ENCODE measurements at regions not wholly inside any gene's neighbourhood (a gene's known extent, or its start where the extent isn't known, plus 50 kb on each side); places are given as distances from the start of the nearest gene placed in this dataset.

DNA sequence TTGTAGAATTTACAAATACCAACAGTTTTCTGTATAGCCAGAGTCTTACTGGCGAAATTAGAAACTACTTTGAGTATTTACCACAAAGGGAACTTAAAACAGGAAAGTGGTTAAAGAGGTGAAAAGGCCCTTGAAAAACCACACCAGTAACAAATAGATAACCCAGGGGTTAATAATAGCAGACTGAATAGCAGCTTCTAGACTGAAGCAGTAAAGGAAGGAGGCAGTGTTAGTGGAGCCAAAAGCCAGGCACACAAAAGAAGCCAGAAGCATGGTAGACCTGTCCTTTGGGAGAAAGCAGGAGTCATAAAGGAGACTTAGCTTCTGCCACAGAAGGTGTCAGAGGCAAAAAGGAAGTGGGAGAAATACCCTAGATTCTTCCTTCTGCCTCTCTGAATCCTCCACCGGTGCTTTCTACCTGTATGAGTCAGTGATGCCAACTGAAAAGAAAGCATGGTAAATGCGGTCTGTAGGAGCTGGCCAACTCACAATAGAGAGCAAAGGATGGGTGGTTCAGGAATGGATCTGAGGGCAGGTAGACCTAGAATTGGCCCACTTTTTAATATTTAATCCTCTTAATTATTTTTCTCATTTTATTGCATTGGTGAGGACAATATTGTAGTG lies 97.3 kb downstream of the ARL6IP6 start:
- Histone ChIP-seq H3K4me1 (ENCODE audit: control insufficient read depth in 4 of 4, insufficient read depth in 4 of 4, low read length in 3 of 4) (no peaks in the 10 kb centered on the region), H3K9ac (ENCODE audit: low read depth in 1 of 2, low read length in 2 of 2) (no peak overlapping the region), H3K9me3 (ENCODE audit: control insufficient read depth in 4 of 4, low read length in 3 of 4) (peaks cover 0 to 2% (median 0%) of the 10 kb centered on the region in 4 donors), H3K36me3 (ENCODE audit: control insufficient read depth in 4 of 4, insufficient read depth in 3 of 4, low read depth in 1 of 4, low read length in 3 of 4) (no peaks in the 10 kb centered on the region), H3K4me3 (ENCODE audit: low read depth in 1 of 3, low read length in 3 of 3) (no peak overlapping the region), H3K27ac (ENCODE audit: low read depth in 1 of 2, low read length in 2 of 2) (no peak overlapping the region), H3K27me3 (ENCODE audit: control insufficient read depth in 4 of 4, insufficient read depth in 4 of 4, low read length in 3 of 4) (peaks cover 0 to 1% (median 0%) of the 10 kb centered on the region in 4 donors)
- no peak for DNase-seq (ENCODE audit: low spot score)
- TF ChIP-seq, protein P1, sequence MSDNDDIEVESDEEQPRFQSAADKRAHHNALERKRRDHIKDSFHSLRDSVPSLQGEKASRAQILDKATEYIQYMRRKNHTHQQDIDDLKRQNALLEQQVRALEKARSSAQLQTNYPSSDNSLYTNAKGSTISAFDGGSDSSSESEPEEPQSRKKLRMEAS (IDR thresholded peaks at IDR 0.05), result no peak
- no peak for TF ChIP-seq FOXA1 (IDR thresholded peaks at IDR 0.05)
- TF ChIP-seq RXRA (IDR thresholded peaks at IDR 0.05), result no peak
- no peak for TF ChIP-seq EGR1 (IDR thresholded peaks at IDR 0.05; ENCODE audit: low read depth in 2 of 2)
- WGBS, result 77% methylated on average over 3 of the region's 3 CpGs

DNA sequence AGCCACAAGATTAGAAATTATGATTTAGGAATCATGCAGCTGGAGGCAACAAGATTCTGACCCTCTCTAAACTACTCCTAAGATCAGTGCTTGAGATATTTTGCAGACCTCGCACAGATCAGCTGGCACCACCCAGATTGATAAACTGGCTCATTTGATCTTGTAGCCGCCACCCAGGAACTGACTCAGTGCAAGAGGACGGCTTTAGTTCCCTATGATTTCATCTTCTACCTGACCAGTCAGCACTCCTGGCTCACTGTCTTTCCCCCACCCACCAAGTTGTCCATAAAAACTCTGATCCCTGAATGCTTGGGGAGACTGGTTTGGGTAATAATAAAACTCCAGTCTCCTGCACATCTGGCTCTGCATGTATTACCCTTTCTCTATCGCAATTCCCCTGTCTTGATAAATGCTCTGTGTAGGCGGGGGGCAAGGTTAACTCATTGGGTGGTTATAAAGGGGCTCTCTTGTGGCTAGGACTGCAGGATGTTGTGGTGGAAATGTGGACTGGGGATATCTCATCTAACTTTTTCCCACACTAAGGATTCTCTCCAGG lies 96.1 kb downstream of the ARL6IP6 start:
- Histone ChIP-seq H3K4me3 (ENCODE audit: low read depth in 1 of 3, low read length in 3 of 3) (no peak overlapping the region), H3K27me3 (ENCODE audit: control insufficient read depth in 4 of 4, insufficient read depth in 4 of 4, low read length in 3 of 4) (no peaks in the 10 kb centered on the region), H3K9me3 (ENCODE audit: control insufficient read depth in 4 of 4, low read length in 3 of 4) (peaks cover 0 to 2% (median 0%) of the 10 kb centered on the region in 4 donors), H3K9ac (ENCODE audit: low read depth in 1 of 2, low read length in 2 of 2) (no peak overlapping the region), H3K36me3 (ENCODE audit: control insufficient read depth in 4 of 4, insufficient read depth in 3 of 4, low read depth in 1 of 4, low read length in 3 of 4) (no peaks in the 10 kb centered on the region), H3K27ac (ENCODE audit: low read depth in 1 of 2, low read length in 2 of 2) (no peak overlapping the region), H3K4me1 (ENCODE audit: control insufficient read depth in 4 of 4, insufficient read depth in 4 of 4, low read length in 3 of 4) (no peaks in the 10 kb centered on the region)
- no peak for TF ChIP-seq RXRA (IDR thresholded peaks at IDR 0.05)
- TF ChIP-seq EGR1 (IDR thresholded peaks at IDR 0.05; ENCODE audit: low read depth in 2 of 2), result no peak
- TF ChIP-seq JUND (IDR thresholded peaks at IDR 0.05), result no peak
- no peak for TF ChIP-seq YY1 (IDR thresholded peaks at IDR 0.05)
- TF ChIP-seq RAD21 (IDR thresholded peaks at IDR 0.05), result no peak
- TF ChIP-seq FOXA1 (IDR thresholded peaks at IDR 0.05), result no peak
- no peak for TF ChIP-seq NR2F2 (IDR thresholded peaks at IDR 0.05)
- TF ChIP-seq HNF4G (IDR thresholded peaks at IDR 0.05), result no peak
- TF ChIP-seq, protein P1 (IDR thresholded peaks at IDR 0.05), result no peak
- TF ChIP-seq TAF1 (conservative IDR thresholded peaks at IDR 0.05), result no peak
- TF ChIP-seq SP1 (IDR thresholded peaks at IDR 0.05), result no peak
- no peak for TF ChIP-seq HNF4A (conservative IDR thresholded peaks at IDR 0.05)
- no peak for TF ChIP-seq GABPA (IDR thresholded peaks at IDR 0.05 in 1 of 2, conservative IDR thresholded peaks at IDR 0.05 in 1 of 2)
- TF ChIP-seq FOXA2 (IDR thresholded peaks at IDR 0.05), result no peak
- TF ChIP-seq, protein P2, sequence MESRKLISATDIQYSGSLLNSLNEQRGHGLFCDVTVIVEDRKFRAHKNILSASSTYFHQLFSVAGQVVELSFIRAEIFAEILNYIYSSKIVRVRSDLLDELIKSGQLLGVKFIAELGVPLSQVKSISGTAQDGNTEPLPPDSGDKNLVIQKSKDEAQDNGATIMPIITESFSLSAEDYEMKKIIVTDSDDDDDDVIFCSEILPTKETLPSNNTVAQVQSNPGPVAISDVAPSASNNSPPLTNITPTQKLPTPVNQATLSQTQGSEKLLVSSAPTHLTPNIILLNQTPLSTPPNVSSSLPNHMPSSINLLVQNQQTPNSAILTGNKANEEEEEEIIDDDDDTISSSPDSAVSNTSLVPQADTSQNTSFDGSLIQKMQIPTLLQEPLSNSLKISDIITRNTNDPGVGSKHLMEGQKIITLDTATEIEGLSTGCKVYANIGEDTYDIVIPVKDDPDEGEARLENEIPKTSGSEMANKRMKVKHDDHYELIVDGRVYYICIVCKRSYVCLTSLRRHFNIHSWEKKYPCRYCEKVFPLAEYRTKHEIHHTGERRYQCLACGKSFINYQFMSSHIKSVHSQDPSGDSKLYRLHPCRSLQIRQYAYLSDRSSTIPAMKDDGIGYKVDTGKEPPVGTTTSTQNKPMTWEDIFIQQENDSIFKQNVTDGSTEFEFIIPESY (IDR thresholded peaks at IDR 0.05), result no peak
- 70% methylated on average over 5 of the region's 5 CpGs for WGBS
- no peak for DNase-seq (ENCODE audit: low spot score)

DNA sequence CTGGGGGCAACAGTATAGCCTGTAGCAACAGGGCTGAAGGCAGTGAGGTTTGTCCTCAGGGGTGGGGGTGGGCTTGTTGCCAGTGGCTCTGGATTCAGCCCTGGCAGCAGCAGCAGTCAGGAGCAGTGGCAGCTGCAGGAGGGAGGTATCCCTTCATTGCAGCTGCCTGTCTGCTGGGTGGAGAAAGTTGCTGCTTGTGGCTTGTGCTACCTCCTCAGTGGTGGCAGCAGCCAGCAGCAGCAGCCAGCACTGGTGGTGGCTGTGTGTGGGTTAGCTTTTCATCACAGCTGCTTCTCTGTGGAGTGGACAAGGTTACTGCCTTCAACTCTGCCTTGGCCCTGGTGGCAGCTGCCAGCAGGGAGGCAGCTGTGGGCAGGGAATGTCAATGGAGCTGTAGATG lies 94.9 kb downstream of the ARL6IP6 start:
- Histone ChIP-seq H3K27ac (ENCODE audit: low read depth in 1 of 2, low read length in 2 of 2) (no peak overlapping the region), H3K9me3 (ENCODE audit: control insufficient read depth in 4 of 4, low read length in 3 of 4) (peaks cover 0 to 2% (median 0%) of the 10 kb centered on the region in 4 donors), H3K4me3 (ENCODE audit: low read depth in 1 of 3, low read length in 3 of 3) (no peak overlapping the region), H3K36me3 (ENCODE audit: control insufficient read depth in 4 of 4, insufficient read depth in 3 of 4, low read depth in 1 of 4, low read length in 3 of 4) (no peaks in the 10 kb centered on the region), H3K9ac (ENCODE audit: low read depth in 1 of 2, low read length in 2 of 2) (no peak overlapping the region), H3K27me3 (ENCODE audit: control insufficient read depth in 4 of 4, insufficient read depth in 4 of 4, low read length in 3 of 4) (no peaks in the 10 kb centered on the region), H3K4me1 (ENCODE audit: control insufficient read depth in 4 of 4, insufficient read depth in 4 of 4, low read length in 3 of 4) (no peaks in the 10 kb centered on the region)
- no peak for DNase-seq (ENCODE audit: low spot score)
- TF ChIP-seq HNF4A (conservative IDR thresholded peaks at IDR 0.05), result no peak
- TF ChIP-seq, protein P3, sequence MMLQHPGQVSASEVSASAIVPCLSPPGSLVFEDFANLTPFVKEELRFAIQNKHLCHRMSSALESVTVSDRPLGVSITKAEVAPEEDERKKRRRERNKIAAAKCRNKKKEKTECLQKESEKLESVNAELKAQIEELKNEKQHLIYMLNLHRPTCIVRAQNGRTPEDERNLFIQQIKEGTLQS (IDR thresholded peaks at IDR 0.05), result no peak
- TF ChIP-seq JUND (IDR thresholded peaks at IDR 0.05), result no peak
- TF ChIP-seq YY1 (IDR thresholded peaks at IDR 0.05), result no peak
- TF ChIP-seq SP1 (IDR thresholded peaks at IDR 0.05), result no peak
- no peak for TF ChIP-seq RAD21 (IDR thresholded peaks at IDR 0.05)
- TF ChIP-seq EGR1 (IDR thresholded peaks at IDR 0.05; ENCODE audit: low read depth in 2 of 2), result no peak
- TF ChIP-seq, protein P4, sequence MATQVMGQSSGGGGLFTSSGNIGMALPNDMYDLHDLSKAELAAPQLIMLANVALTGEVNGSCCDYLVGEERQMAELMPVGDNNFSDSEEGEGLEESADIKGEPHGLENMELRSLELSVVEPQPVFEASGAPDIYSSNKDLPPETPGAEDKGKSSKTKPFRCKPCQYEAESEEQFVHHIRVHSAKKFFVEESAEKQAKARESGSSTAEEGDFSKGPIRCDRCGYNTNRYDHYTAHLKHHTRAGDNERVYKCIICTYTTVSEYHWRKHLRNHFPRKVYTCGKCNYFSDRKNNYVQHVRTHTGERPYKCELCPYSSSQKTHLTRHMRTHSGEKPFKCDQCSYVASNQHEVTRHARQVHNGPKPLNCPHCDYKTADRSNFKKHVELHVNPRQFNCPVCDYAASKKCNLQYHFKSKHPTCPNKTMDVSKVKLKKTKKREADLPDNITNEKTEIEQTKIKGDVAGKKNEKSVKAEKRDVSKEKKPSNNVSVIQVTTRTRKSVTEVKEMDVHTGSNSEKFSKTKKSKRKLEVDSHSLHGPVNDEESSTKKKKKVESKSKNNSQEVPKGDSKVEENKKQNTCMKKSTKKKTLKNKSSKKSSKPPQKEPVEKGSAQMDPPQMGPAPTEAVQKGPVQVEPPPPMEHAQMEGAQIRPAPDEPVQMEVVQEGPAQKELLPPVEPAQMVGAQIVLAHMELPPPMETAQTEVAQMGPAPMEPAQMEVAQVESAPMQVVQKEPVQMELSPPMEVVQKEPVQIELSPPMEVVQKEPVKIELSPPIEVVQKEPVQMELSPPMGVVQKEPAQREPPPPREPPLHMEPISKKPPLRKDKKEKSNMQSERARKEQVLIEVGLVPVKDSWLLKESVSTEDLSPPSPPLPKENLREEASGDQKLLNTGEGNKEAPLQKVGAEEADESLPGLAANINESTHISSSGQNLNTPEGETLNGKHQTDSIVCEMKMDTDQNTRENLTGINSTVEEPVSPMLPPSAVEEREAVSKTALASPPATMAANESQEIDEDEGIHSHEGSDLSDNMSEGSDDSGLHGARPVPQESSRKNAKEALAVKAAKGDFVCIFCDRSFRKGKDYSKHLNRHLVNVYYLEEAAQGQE (IDR thresholded peaks at IDR 0.05), result no peak
- TF ChIP-seq, protein P2 (IDR thresholded peaks at IDR 0.05), result no peak
- TF ChIP-seq GABPA (IDR thresholded peaks at IDR 0.05 in 1 of 2, conservative IDR thresholded peaks at IDR 0.05 in 1 of 2), result no peak
- TF ChIP-seq, protein P1 (IDR thresholded peaks at IDR 0.05), result no peak
- TF ChIP-seq RXRA (IDR thresholded peaks at IDR 0.05), result no peak

Data from liver (tissue), 7 donors.